PC-3 (cell line): ENCODE measurements at regions not wholly inside any gene's neighbourhood (a gene's known extent, or its start where the extent isn't known, plus 50 kb on each side); places are given as distances from the start of the nearest gene placed in this dataset.

ENCODE experiments used
- ATAC-seq: fragments of 200-7000 bp; cut with Tn5 transposase; 2 replicates; pipeline ENCODE4 v1.9.1; 2020; ENCODE audit warnings: mild to moderate bottlenecking, moderate library complexity
- BruUV-seq: library from RNA; stranded (reverse); fragments of 400-500 nt; replicated peaks from 2 replicates; lab custom pipeline; 2021; lab: Mats Ljungman, UMichigan
- CTCF ChIA-PET: fragments of 300-600 bp; sonication (Branson Sonifier 250); formaldehyde crosslinking; loops from one replicate; lab custom pipeline; 2022; ENCODE audit warnings: antibody characterized with exemption; lab: Charles Lee
- POLR2A ChIA-PET: fragments of 300-600 bp; sonication (Branson Sonifier 250); formaldehyde crosslinking; loops from one replicate; lab custom pipeline; 2022; ENCODE audit warnings: antibody characterized with exemption; ENCODE audit not compliant: unreplicated experiment; lab: Charles Lee
- DNase-seq: peaks from one replicate; pipeline ENCODE4 v3.0.0-alpha.2; 2015
- H2AFZ ChIP-seq: fragments of 300-600 bp; sonication (generic); 2 replicates; pipeline ENCODE4 v1.6.0; 2016; ENCODE audit warnings: antibody characterized with exemption, low read length
- H3F3A ChIP-seq: fragments of 300-600 bp; sonication (generic); one replicate; pipeline ENCODE4 v1.6.0; 2017; ENCODE audit warnings: antibody characterized with exemption, low read length, control low read depth, mild to moderate bottlenecking; ENCODE audit not compliant: unreplicated experiment
- H3K27ac ChIP-seq: fragments of 300-600 bp; sonication (generic); 2 replicates; pipeline ENCODE4 v1.5.1; 2016; ENCODE audit warnings: mild to moderate bottlenecking, low read length
- H3K27me3 ChIP-seq: fragments of 300-600 bp; sonication (generic); 2 replicates; pipeline ENCODE4 v1.6.1; 2016; ENCODE audit warnings: low read length, mixed read lengths
- H3K36me3 ChIP-seq: fragments of 300-600 bp; sonication (generic); 2 replicates; pipeline ENCODE4 v1.6.1; 2016; ENCODE audit warnings: low read depth, mixed run types, low read length, mixed read lengths
- H3K4me1 ChIP-seq: fragments of 300-600 bp; sonication (generic); 2 replicates; pipeline ENCODE4 v1.5.1; 2016; ENCODE audit warnings: low read length; ENCODE audit not compliant: insufficient read depth
- H3K4me2 ChIP-seq: fragments of 300-600 bp; sonication (generic); 2 replicates; pipeline ENCODE4 v1.6.0; 2016; ENCODE audit warnings: low read length
- H3K4me3 ChIP-seq: fragments of 300-600 bp; sonication (generic); 2 replicates; pipeline ENCODE4 v1.5.1; 2016; ENCODE audit warnings: mild to moderate bottlenecking, low read length, mixed read lengths
- H3K79me2 ChIP-seq: fragments of 300-600 bp; sonication (generic); 2 replicates; pipeline ENCODE4 v1.6.1; 2017; ENCODE audit warnings: low read length, mixed read lengths
- H3K9ac ChIP-seq: fragments of 300-600 bp; sonication (generic); 2 replicates; pipeline ENCODE4 v1.6.0; 2016; ENCODE audit warnings: mild to moderate bottlenecking, low read length
- H3K9me2 ChIP-seq: fragments of 300-600 bp; sonication (generic); replicated peaks from 2 replicates; pipeline ENCODE4 v1.6.1; 2016; ENCODE audit warnings: mixed run types, low read length, mixed read lengths
- H3K9me3 ChIP-seq: fragments of 300-600 bp; sonication (generic); 2 replicates; pipeline ENCODE4 v1.6.1; 2016; ENCODE audit warnings: low read length, mixed read lengths
- H4K20me1 ChIP-seq: fragments of 300-600 bp; sonication (generic); 2 replicates; pipeline ENCODE4 v1.6.1; 2016; ENCODE audit warnings: low read length, mixed read lengths
- EZH2 ChIP-seq: fragments of 300-600 bp; sonication (generic); IDR thresholded peaks from one replicate; pipeline ENCODE4 v1.6.1; 2017; ENCODE audit warnings: antibody characterized with exemption, mild to moderate bottlenecking, low read length; ENCODE audit not compliant: unreplicated experiment
- EZH2phosphoT487 ChIP-seq: fragments of 300-600 bp; sonication (generic); IDR thresholded peaks from 2 replicates; pipeline ENCODE4 v1.6.1; 2018; ENCODE audit warnings: mild to moderate bottlenecking, antibody characterized with exemption, low read length, borderline replicate concordance
- intact Hi-C: fragments of 100-400 bp; cut with micrococcal nuclease; formaldehyde crosslinking; loops from 2 replicates; pipeline ENCODE4 v1.9.0; 2023
- TF ChIP-seq, protein P1 (sequence below): fragments of 300-600 bp; sonication (generic); conservative IDR thresholded peaks from 2 replicates; pipeline ENCODE4 v1.5.1; 2017; ENCODE audit warnings: antibody characterized with exemption, low read depth, mild to moderate bottlenecking, low read length

DNA sequence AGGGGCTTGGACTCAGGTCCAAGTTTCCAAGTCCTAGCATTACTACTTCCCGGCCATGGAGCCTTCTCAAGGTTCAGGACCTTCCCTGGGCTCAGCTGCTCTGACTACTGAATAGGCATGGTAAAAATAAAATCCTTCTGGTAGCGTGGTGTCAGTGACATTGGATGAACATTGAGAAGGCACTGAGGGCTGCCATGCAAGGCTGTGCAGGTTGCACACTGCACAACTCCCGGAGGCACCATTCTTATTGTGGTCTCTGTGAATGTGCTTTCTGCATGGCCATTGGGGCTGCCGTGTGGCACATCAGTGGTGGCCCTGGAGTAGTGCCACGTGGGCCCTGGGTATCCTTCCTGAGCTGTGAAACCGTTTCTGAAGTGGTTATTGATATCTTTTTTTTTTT, 250.2 kb upstream of the CIBAR2 start:
- POLR2A ChIA-PET = no interaction called here
- BruUV-seq = no TSS peak
- no peaks in the 10 kb centered on the region for H3F3A ChIP-seq

DNA sequence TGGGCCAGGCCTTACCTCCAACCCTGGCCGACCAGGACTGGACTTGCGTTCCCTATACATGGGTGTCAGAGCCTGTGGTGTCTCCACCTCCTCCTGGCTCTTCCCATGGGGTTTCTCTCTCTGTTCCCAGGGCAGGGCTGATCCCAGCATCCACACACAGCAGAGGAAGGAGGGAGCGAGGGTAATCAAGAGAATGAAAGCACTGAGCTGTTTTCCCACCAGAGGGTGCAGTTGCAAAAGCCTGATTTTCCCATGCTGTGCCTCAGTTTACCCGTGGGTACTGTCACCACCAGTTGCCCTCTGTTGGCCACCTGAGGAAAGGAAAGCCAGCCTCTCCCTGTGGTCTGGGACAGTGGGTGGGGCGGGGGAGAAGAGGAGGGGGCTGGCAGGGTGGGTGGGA, 249.7 kb upstream of the GSE1 start:
- H3K27ac ChIP-seq = no peak overlapping the region
- intact Hi-C loops = no loop called here
- H3K27me3 ChIP-seq = no peaks in the 10 kb centered on the region
- H3K36me3 ChIP-seq = no peaks in the 10 kb centered on the region
- no peaks in the 10 kb centered on the region for H3F3A ChIP-seq
- ChIA-PET CTCF (no interaction called here), POLR2A (no interaction called here)
- no peak overlapping the region for H3K9ac ChIP-seq
- BruUV-seq = no TSS peak
- ATAC-seq = no peak
- H2AFZ ChIP-seq = no peak overlapping the region
- no peaks in the 10 kb centered on the region for H3K4me1 ChIP-seq
- no peak overlapping the region for H3K4me2 ChIP-seq
- H3K9me3 ChIP-seq = no peaks in the 10 kb centered on the region
- no peaks in the 10 kb centered on the region for H3K79me2 ChIP-seq
- TF ChIP-seq, protein P1, sequence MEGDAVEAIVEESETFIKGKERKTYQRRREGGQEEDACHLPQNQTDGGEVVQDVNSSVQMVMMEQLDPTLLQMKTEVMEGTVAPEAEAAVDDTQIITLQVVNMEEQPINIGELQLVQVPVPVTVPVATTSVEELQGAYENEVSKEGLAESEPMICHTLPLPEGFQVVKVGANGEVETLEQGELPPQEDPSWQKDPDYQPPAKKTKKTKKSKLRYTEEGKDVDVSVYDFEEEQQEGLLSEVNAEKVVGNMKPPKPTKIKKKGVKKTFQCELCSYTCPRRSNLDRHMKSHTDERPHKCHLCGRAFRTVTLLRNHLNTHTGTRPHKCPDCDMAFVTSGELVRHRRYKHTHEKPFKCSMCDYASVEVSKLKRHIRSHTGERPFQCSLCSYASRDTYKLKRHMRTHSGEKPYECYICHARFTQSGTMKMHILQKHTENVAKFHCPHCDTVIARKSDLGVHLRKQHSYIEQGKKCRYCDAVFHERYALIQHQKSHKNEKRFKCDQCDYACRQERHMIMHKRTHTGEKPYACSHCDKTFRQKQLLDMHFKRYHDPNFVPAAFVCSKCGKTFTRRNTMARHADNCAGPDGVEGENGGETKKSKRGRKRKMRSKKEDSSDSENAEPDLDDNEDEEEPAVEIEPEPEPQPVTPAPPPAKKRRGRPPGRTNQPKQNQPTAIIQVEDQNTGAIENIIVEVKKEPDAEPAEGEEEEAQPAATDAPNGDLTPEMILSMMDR = no peak
- no peak for TF ChIP-seq EZH2phosphoT487
- TF ChIP-seq EZH2 = no peak
- DNase-seq = no peak
- H4K20me1 ChIP-seq = no peaks in the 10 kb centered on the region
- H3K4me3 ChIP-seq = no peak overlapping the region
- H3K9me2 ChIP-seq = no peaks in the 10 kb centered on the region

More for the DNA sequence above, 250.2 kb upstream of the CIBAR2 start:
- H3K79me2 ChIP-seq = no peaks in the 10 kb centered on the region
- H3K9me3 ChIP-seq = no peaks in the 10 kb centered on the region
- H3K27ac ChIP-seq = no peak overlapping the region
- H4K20me1 ChIP-seq = no peaks in the 10 kb centered on the region
- CTCF ChIA-PET = no interaction called here
- no peaks in the 10 kb centered on the region for H3K36me3 ChIP-seq
- ATAC-seq (no peak), DNase-seq (no peak)
- no peaks in the 10 kb centered on the region for H3K9me2 ChIP-seq
- no peaks in the 10 kb centered on the region for H3K4me1 ChIP-seq
- no peak overlapping the region for H3K4me3 ChIP-seq
- no peaks in the 10 kb centered on the region for H3K27me3 ChIP-seq
- TF ChIP-seq, protein P1 = no peak
- no peak for TF ChIP-seq EZH2phosphoT487
- no peak for TF ChIP-seq EZH2
- intact Hi-C loops = no loop called here
- no peak overlapping the region for H3K9ac ChIP-seq
- H3K4me2 ChIP-seq = no peak overlapping the region
- no peak overlapping the region for H2AFZ ChIP-seq

DNA sequence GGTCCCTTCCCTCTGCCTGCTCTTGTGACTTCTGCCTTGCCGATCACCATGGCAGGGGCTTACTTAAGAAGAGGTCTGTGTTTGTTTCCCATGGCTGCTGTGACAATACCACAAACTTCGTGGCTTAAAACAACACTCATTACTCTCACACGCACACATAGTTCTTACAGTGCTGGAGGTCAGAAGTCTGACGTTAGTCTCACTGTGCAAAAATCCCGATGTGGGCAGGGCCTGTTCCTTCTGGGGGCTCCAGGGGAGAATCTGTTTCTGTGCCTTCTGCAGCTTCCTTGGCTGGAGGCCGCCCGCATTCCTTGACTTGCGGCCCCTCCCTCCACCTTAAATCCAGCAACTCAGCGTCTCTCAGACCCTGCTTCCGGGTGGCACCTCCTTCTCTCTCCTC, 249.2 kb upstream of the GSE1 start:
- Histone ChIP-seq H3K27ac (no peak overlapping the region), H3K4me1 (no peaks in the 10 kb centered on the region), H2AFZ (no peak overlapping the region), H4K20me1 (no peaks in the 10 kb centered on the region), H3K9ac (no peak overlapping the region), H3K36me3 (no peaks in the 10 kb centered on the region), H3K27me3 (no peaks in the 10 kb centered on the region), H3K4me2 (no peak overlapping the region), H3K9me2 (no peaks in the 10 kb centered on the region), H3K79me2 (no peaks in the 10 kb centered on the region), H3F3A (no peaks in the 10 kb centered on the region), H3K4me3 (no peak overlapping the region), H3K9me3 (no peaks in the 10 kb centered on the region)
- CTCF ChIA-PET = no interaction called here
- intact Hi-C loops = no loop called here
- TF ChIP-seq, protein P1 = no peak
- no peak for TF ChIP-seq EZH2
- TF ChIP-seq EZH2phosphoT487 = no peak
- BruUV-seq = no TSS peak
- DNase-seq (no peak), ATAC-seq (no peak)
- POLR2A ChIA-PET = no interaction called here
